IMR-90 (cell line): ENCODE measurements at regions not wholly inside any gene's neighbourhood (a gene's known extent, or its start where the extent isn't known, plus 50 kb on each side); places are given as distances from the start of the nearest gene placed in this dataset.

ENCODE experiments used
- ATAC-seq: fragments of 200-7000 bp; cut with Tn5 transposase; 2 replicates; pipeline ENCODE4 v1.9.1; 2020; ENCODE audit warnings: low read depth, mild to moderate bottlenecking, moderate library complexity
- BruUV-seq: library from RNA; stranded (reverse); fragments of 400-500 nt; replicated peaks from 2 replicates; lab custom pipeline; 2021; lab: Mats Ljungman, UMichigan
- CTCF ChIA-PET: fragments of 300-600 bp; formaldehyde crosslinking; extraction: SDS; loops from one replicate; lab custom pipeline; 2021; ENCODE audit warnings: antibody characterized with exemption; lab: Yijun Ruan, JAX
- POLR2A ChIA-PET: fragments of 300-600 bp; sonication (Branson Sonifier 250); formaldehyde crosslinking; loops from one replicate; lab custom pipeline; 2022; ENCODE audit warnings: antibody characterized with exemption; ENCODE audit not compliant: unreplicated experiment; lab: Charles Lee
- DNase-seq: peaks from one replicate; pipeline ENCODE4 v3.0.0; 2013
- H2AFZ ChIP-seq: replicated peaks from 2 replicates; pipeline ENCODE3; 2013; ENCODE audit warnings: low read length, mild to moderate bottlenecking; ENCODE audit not compliant: poor library complexity
- H2AK5ac ChIP-seq: 2 replicates; pipeline ENCODE4 v1.6.1; 2013; ENCODE audit warnings: low read depth, low read length, inconsistent platforms
- H2AK9ac ChIP-seq: replicated peaks from 2 replicates; pipeline ENCODE3; 2013; ENCODE audit warnings: mild to moderate bottlenecking, low read depth, low read length, moderate library complexity; ENCODE audit not compliant: poor library complexity
- H2BK120ac ChIP-seq: 2 replicates; pipeline ENCODE4 v1.6.1; 2013; ENCODE audit warnings: low read depth, low read length, inconsistent platforms
- H2BK15ac ChIP-seq: 3 replicates; pipeline ENCODE4 v1.6.1; 2013; ENCODE audit warnings: low read depth, low read length, inconsistent platforms
- H2BK20ac ChIP-seq: 2 replicates; pipeline ENCODE4 v1.6.1; 2013; ENCODE audit warnings: low read depth, mild to moderate bottlenecking, inconsistent platforms, low read length, moderate library complexity
- H2BK5ac ChIP-seq: 2 replicates; pipeline ENCODE4 v1.6.1; 2013; ENCODE audit warnings: mild to moderate bottlenecking, low read depth, low read length, inconsistent platforms; ENCODE audit not compliant: poor library complexity, severe bottlenecking
- H3K14ac ChIP-seq: replicated peaks from 2 replicates; pipeline ENCODE4 v1.6.1; 2013; ENCODE audit warnings: low read depth, low read length, inconsistent platforms
- H3K18ac ChIP-seq: 2 replicates; pipeline ENCODE4 v1.6.1; 2013; ENCODE audit warnings: low read depth, low read length, control low read depth
- H3K23ac ChIP-seq: 2 replicates; pipeline ENCODE4 v1.6.1; 2013; ENCODE audit warnings: low read depth, low read length, inconsistent platforms
- H3K27ac ChIP-seq: 2 replicates; pipeline ENCODE4 v1.5.1; 2013; ENCODE audit warnings: mild to moderate bottlenecking, control low read depth, low read length; ENCODE audit not compliant: insufficient read depth
- H3K27me3 ChIP-seq: 2 replicates; pipeline ENCODE4 v1.6.1; 2013; ENCODE audit warnings: low read length; ENCODE audit not compliant: control insufficient read depth, insufficient read depth
- H3K36me3 ChIP-seq: 2 replicates; pipeline ENCODE4 v1.6.1; 2013; ENCODE audit warnings: low read length, mixed read lengths; ENCODE audit not compliant: control insufficient read depth, insufficient read depth
- H3K4ac ChIP-seq: 2 replicates; pipeline ENCODE4 v1.6.1; 2013; ENCODE audit warnings: low read depth, low read length, inconsistent platforms
- H3K4me1 ChIP-seq: 2 replicates; pipeline ENCODE4 v1.6.1; 2013; ENCODE audit warnings: low read length, mixed read lengths; ENCODE audit not compliant: control insufficient read depth, insufficient read depth
- H3K4me2 ChIP-seq: 2 replicates; pipeline ENCODE4 v1.6.1; 2013; ENCODE audit warnings: low read depth, mild to moderate bottlenecking, control low read depth, low read length, moderate library complexity
- H3K4me3 ChIP-seq: 2 replicates; pipeline ENCODE4 v1.5.1; 2013; ENCODE audit warnings: low read depth, mild to moderate bottlenecking, control low read depth, low read length, moderate library complexity; ENCODE audit not compliant: insufficient read depth
- H3K56ac ChIP-seq: 2 replicates; pipeline ENCODE4 v1.6.1; 2013; ENCODE audit warnings: low read length, inconsistent platforms; ENCODE audit not compliant: insufficient read depth; ENCODE audit errors: extremely low read depth
- H3K79me1 ChIP-seq, 2 experiments: 2 replicates each; pipeline ENCODE4 v1.6.1; 2013; ENCODE audit warnings: low read length in 2 of 2, inconsistent platforms in 1 of 2, low read depth in 1 of 2
- H3K9ac ChIP-seq: 2 replicates; pipeline ENCODE4 v1.6.1; 2013; ENCODE audit warnings: low read depth, low read length, control low read depth
- H3K9me1 ChIP-seq: 2 replicates; pipeline ENCODE4 v1.6.1; 2013; ENCODE audit warnings: low read length, inconsistent platforms; ENCODE audit not compliant: insufficient read depth
- H3K9me3 ChIP-seq: 2 replicates; pipeline ENCODE4 v1.6.1; 2013; ENCODE audit warnings: low read length; ENCODE audit not compliant: control insufficient read depth, insufficient read depth
- H4K20me1 ChIP-seq: 2 replicates; pipeline ENCODE4 v1.6.1; 2013; ENCODE audit warnings: low read length, inconsistent platforms; ENCODE audit not compliant: insufficient read depth
- H4K5ac ChIP-seq: 2 replicates; pipeline ENCODE4 v1.6.1; 2013; ENCODE audit warnings: mild to moderate bottlenecking, low read depth, low read length, control low read depth
- H4K8ac ChIP-seq, 2 experiments: 2 replicates each; pipeline ENCODE4 v1.6.1; 2013; ENCODE audit warnings: low read depth in 2 of 2, low read length in 2 of 2, control low read depth in 1 of 2, inconsistent platforms in 1 of 2
- H4K91ac ChIP-seq: 2 replicates; pipeline ENCODE4 v1.6.1; 2013; ENCODE audit warnings: low read depth, low read length, inconsistent platforms; ENCODE audit not compliant: insufficient read depth
- BHLHE40 ChIP-seq: fragments of 150-350 bp; IDR thresholded peaks from 2 replicates; pipeline ENCODE4 v1.6.1; 2016; ENCODE audit warnings: mild to moderate bottlenecking, low read depth, low read length
- CHD1 ChIP-seq: IDR thresholded peaks from 2 replicates; pipeline ENCODE4 v1.6.1; 2012; ENCODE audit warnings: low read depth, low read length, improper control_type of control experiment
- CTCF ChIP-seq: conservative IDR thresholded peaks from 2 replicates; pipeline ENCODE4 v1.5.1; 2012; ENCODE audit warnings: mild to moderate bottlenecking, low read depth, low read length, improper control_type of control experiment
- FOS ChIP-seq: fragments of 150-350 bp; IDR thresholded peaks from 2 replicates; pipeline ENCODE4 v1.6.1; 2016; ENCODE audit warnings: low read depth, low read length
- MAFK ChIP-seq: IDR thresholded peaks from 2 replicates; pipeline ENCODE4 v1.6.1; 2012; ENCODE audit warnings: low read depth, low read length, improper control_type of control experiment
- MAZ ChIP-seq: IDR thresholded peaks from 2 replicates; pipeline ENCODE4 v1.6.1; 2012; ENCODE audit warnings: low read depth, mild to moderate bottlenecking, low read length, improper control_type of control experiment, moderate library complexity, borderline replicate concordance
- POLR2A ChIP-seq: IDR thresholded peaks from 2 replicates; pipeline ENCODE4 v1.6.1; 2012; ENCODE audit warnings: mild to moderate bottlenecking, low read depth, low read length
- RCOR1 ChIP-seq: IDR thresholded peaks from 2 replicates; pipeline ENCODE4 v1.6.1; 2012; ENCODE audit warnings: mild to moderate bottlenecking, low read length, improper control_type of control experiment; ENCODE audit not compliant: insufficient replicate concordance
- SMC3 ChIP-seq: fragments of 150-350 bp; IDR thresholded peaks from 2 replicates; pipeline ENCODE4 v1.6.1; 2016; ENCODE audit warnings: low read depth, mild to moderate bottlenecking, antibody characterized with exemption, low read length, moderate library complexity
- WGBS, 2 experiments: methylation state at CpG; one replicate each; pipeline versions ENCODE4 v1.1.5 to v1.1.7; 2013; ENCODE audit warnings: missing lambda C conversion rate in 2 of 2; ENCODE audit not compliant: insufficient read length in 1 of 2; ENCODE audit errors: extremely low coverage in 2 of 2; 5-methylcytosine and 5-hydroxymethylcytosine counted together
- dilution Hi-C: fragments of 300-500 bp; cut with HindIII; formaldehyde crosslinking; loops from one replicate; pipeline ENCODE4 v1.14.3; 2018; ENCODE audit warnings: low sequenced_read_pairs; ENCODE audit not compliant: unreplicated experiment
- in situ Hi-C: fragments of 300-500 bp; cut with MboI; formaldehyde crosslinking; loops from 3 replicates; pipeline ENCODE4 v1.14.3; 2019; ENCODE audit warnings: low sequenced_read_pairs, inconsistent platforms, mixed read lengths
- intact Hi-C: fragments of 100-400 bp; cut with micrococcal nuclease; formaldehyde crosslinking; loops from 2 replicates; pipeline ENCODE4 v1.10.0; 2022

- H2AK9ac ChIP-seq = no peak overlapping the region
- H3K56ac ChIP-seq = no peak overlapping the region
- no peak overlapping the region for H2BK20ac ChIP-seq
- H4K91ac ChIP-seq = no peak overlapping the region
- no peak overlapping the region for H4K8ac ChIP-seq
- peaks cover 4% of the 10 kb centered on the region for H3K27me3 ChIP-seq
- no CpG with 5 or more reads among the region's 9 CpGs for WGBS, 2 experiments
- H2BK5ac ChIP-seq = no peak overlapping the region
- H2AK5ac ChIP-seq = no peak overlapping the region
- no peaks in the 10 kb centered on the region for H4K20me1 ChIP-seq
- no peak overlapping the region for H3K23ac ChIP-seq
- no peaks in the 10 kb centered on the region for H3K36me3 ChIP-seq
- H3K27ac ChIP-seq = no peak overlapping the region
- H3K4ac ChIP-seq = no peak overlapping the region
- ATAC-seq = no peak
- no peak overlapping the region for H2BK15ac ChIP-seq
- no peak for TF ChIP-seq CTCF
- no peak for TF ChIP-seq MAZ
- TF ChIP-seq RCOR1 = no peak
- TF ChIP-seq MAFK = no peak
- TF ChIP-seq CHD1 = no peak
- TF ChIP-seq SMC3 = no peak
- no peak for TF ChIP-seq FOS
- no peak for TF ChIP-seq BHLHE40
- no peak for TF ChIP-seq POLR2A
- H3K9ac ChIP-seq = no peak overlapping the region
- no peak overlapping the region for H3K4me3 ChIP-seq
- DNase-seq = no peak
- H4K5ac ChIP-seq = no peak overlapping the region
- in situ Hi-C loops = no loop called here
- intact Hi-C loops = no loop called here
- H3K79me1 ChIP-seq = no peaks in the 10 kb centered on the region
- ChIA-PET CTCF (no interaction called here), POLR2A (no interaction called here)
- H2AFZ ChIP-seq = no peak overlapping the region
- H3K9me3 ChIP-seq = no peaks in the 10 kb centered on the region
- H3K4me2 ChIP-seq = no peak overlapping the region
- dilution Hi-C loops = no loop called here
- H2BK120ac ChIP-seq = no peak overlapping the region
- no peak overlapping the region for H3K14ac ChIP-seq
- BruUV-seq = no TSS peak
- H3K9me1 ChIP-seq = no peaks in the 10 kb centered on the region
- H3K18ac ChIP-seq = no peak overlapping the region
- H3K4me1 ChIP-seq = no peaks in the 10 kb centered on the region
Measured at GRCh38 chr2:236947896-236948295, 137.8 kb upstream of the COPS8 start.
